Fibroblast of villous mesenchyme (primary cell): ENCODE measurements at regions not wholly inside any gene's neighbourhood (a gene's known extent, or its start where the extent isn't known, plus 50 kb on each side); places are given as distances from the start of the nearest gene placed in this dataset.

Experiments
- DNase-seq: peaks from one replicate; pipeline ENCODE4 v3.0.0-alpha.2; 2010; ENCODE audit warnings: low read depth
- H3K4me3 ChIP-seq: 2 replicates; pipeline ENCODE4 v1.5.1; 2011; ENCODE audit warnings: low read depth, mild to moderate bottlenecking, low read length
- TF ChIP-seq, protein P1 (sequence below): IDR thresholded peaks from 2 replicates; pipeline ENCODE4 v1.5.1; 2012; ENCODE audit warnings: low read depth, mild to moderate bottlenecking, low read length; ENCODE audit not compliant: insufficient read depth

DNA sequence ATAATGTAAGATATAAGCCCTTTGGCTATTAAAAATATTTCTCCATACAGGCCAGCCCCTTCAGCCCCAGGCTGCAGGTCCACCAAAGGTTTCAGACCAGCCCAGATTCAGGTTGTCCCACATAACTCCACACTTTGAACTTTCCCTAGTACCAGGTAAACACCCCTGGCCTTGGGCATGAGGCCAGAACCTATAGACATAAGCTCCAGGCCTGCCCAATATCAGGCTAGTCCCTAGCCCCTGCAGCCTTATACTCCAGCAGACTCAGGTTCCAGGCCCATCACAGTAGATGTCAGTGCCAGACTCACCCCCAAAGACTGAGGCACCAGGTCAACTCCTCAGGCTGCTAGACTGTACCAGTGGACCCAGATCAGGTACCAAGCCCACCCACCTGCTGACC, 178.5 kb upstream of the DAAM1 start:
- no peak overlapping the region for H3K4me3 ChIP-seq
- no peak for DNase-seq

DNA sequence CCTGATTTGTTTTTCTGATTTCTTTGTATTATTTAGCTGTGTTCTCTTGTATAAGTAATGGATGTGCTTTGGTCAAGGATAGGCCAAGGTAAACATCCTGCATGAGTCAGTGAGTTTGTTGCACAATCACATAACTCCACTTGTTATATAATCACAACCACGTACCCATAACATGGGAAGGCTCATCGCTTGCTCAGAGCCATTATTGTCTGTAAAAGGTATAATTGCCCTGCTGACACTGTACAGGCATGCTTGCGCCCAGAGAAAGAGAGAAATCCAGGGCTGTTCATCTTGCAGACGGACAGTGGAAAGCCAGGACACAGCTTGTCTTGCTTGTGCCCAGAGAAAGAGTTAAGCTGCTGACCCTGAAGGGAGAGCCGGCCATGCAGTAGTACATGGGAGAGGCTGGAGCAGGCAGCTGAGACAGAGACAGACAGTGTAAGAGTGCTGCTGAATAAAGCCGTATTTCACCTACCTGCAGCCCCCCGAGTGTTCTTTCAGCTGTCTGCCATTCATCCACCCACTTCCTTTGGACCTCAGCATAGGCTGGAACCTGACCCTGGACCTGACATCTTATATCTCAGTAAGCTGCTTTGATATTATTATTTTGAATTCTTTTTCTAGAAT, 174.7 kb upstream of the DAAM1 start:
- no peak overlapping the region for H3K4me3 ChIP-seq
- TF ChIP-seq, protein P1, sequence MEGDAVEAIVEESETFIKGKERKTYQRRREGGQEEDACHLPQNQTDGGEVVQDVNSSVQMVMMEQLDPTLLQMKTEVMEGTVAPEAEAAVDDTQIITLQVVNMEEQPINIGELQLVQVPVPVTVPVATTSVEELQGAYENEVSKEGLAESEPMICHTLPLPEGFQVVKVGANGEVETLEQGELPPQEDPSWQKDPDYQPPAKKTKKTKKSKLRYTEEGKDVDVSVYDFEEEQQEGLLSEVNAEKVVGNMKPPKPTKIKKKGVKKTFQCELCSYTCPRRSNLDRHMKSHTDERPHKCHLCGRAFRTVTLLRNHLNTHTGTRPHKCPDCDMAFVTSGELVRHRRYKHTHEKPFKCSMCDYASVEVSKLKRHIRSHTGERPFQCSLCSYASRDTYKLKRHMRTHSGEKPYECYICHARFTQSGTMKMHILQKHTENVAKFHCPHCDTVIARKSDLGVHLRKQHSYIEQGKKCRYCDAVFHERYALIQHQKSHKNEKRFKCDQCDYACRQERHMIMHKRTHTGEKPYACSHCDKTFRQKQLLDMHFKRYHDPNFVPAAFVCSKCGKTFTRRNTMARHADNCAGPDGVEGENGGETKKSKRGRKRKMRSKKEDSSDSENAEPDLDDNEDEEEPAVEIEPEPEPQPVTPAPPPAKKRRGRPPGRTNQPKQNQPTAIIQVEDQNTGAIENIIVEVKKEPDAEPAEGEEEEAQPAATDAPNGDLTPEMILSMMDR: no peak
- peak; percentile 71 for DNase-seq

More for the DNA sequence above, 178.5 kb upstream of the DAAM1 start:
- TF ChIP-seq, protein P1: no peak

GRCh38 chr14:59015482-59015881, 173.0 kb upstream of the DAAM1 start:
- no peak for DNase-seq

DNA sequence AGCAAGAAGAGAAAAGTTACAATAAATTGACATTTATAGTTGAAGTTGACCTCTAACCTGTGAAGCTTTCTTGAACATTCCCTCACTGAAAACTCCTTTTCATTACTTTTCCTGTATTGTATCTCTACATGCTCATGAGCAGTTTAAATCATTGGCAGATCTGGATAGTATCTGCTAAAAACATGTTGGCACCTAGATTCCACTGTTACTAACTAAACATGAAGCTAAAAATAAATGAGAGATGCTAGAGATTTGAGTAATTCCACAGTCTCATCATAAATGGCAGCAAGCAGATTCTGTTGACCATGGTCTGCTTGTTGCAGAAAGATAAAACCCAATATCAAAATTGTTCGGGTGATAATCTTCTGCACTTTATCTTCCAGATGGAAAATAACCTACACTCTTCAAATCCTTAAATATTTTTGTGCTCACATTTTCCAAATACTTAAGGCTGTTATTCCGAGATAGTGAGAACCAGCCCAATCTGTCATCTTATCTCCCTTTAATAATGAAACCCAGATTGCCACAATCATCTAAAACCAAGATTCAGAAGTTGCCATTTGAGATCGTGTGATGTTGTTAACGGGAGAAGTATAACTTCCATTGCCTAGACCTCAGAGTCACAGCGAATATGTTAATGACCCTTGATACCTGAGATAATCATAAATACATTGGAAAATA, 171.0 kb upstream of the DAAM1 start:
- DNase-seq: peak; percentile 8
- TF ChIP-seq, protein P1: no peak
- no peak overlapping the region for H3K4me3 ChIP-seq

More at GRCh38 chr14:59015482-59015881, 173.0 kb upstream of the DAAM1 start:
- TF ChIP-seq, protein P1: no peak
- H3K4me3 ChIP-seq: no peak overlapping the region

GRCh38 chr14:59018460-59018859, 170.0 kb upstream of the DAAM1 start:
- no peak for DNase-seq
- no peak overlapping the region for H3K4me3 ChIP-seq
- TF ChIP-seq, protein P1: no peak

DNA sequence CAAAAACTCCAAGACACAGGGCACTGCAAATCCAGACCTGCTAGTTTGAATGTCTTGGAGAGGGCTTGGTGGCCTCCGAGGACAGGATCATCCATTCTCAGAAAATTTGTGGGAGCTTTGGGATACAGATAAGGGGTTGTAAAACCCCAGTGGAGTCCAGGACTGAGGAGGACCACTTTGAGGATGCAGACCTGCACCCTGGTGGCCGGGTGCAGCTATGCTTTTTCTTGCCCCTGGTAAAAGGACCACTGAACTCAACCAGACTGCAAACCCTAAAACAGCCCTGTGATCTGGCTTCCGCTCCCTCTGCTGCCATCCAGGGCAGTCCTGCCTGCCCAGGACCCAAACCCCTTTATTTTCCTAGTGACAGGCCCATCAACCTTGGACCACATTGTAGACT, 169.5 kb upstream of the DAAM1 start:
- TF ChIP-seq, protein P1: peak; percentile 57
- no peak overlapping the region for H3K4me3 ChIP-seq
- DNase-seq: peak; percentile 22
